HEK293 (cell line): ENCODE measurements at regions not wholly inside any gene's neighbourhood (a gene's known extent, or its start where the extent isn't known, plus 50 kb on each side); places are given as distances from the start of the nearest gene placed in this dataset.

Experiments used
- CTCF ChIA-PET: fragments of 350-600 bp; formaldehyde crosslinking; extraction: SDS; loops from one replicate; lab custom pipeline; 2021; ENCODE audit warnings: antibody characterized with exemption; lab: Yijun Ruan, JAX
- POLR2A ChIA-PET: fragments of 300-600 bp; formaldehyde crosslinking; extraction: SDS; loops from one replicate; lab custom pipeline; 2020; ENCODE audit warnings: antibody characterized with exemption, inconsistent platforms; lab: Yijun Ruan, JAX
- H3K27ac ChIP-seq: fragments of 200-500 bp; sonication (Bioruptor generic); 2 replicates; pipeline ENCODE4 v1.5.1; 2014; ENCODE audit warnings: low read depth, low read length, control low read depth, inconsistent platforms; ENCODE audit errors: extremely low read depth
- H3K36me3 ChIP-seq, 2 experiments: fragments of 200-500 bp in 1 of 2; sonication (Bioruptor generic) in 1 of 2; 1 replicate in 1 of 2; 2 replicates in 1 of 2; pipeline ENCODE4 v1.5.1; 2014 to 2017; ENCODE audit warnings: inconsistent platforms in 2 of 2, low read length in 2 of 2; ENCODE audit not compliant: control insufficient read depth in 2 of 2, insufficient read depth in 1 of 2
- H3K4me1 ChIP-seq: fragments of 200-500 bp; sonication (Bioruptor generic); 2 replicates; pipeline ENCODE4 v1.5.1; 2014; ENCODE audit warnings: mild to moderate bottlenecking, low read length, inconsistent platforms; ENCODE audit not compliant: control insufficient read depth, insufficient read depth
- H3K4me3 ChIP-seq: 2 replicates; pipeline ENCODE4 v1.5.1; 2011; ENCODE audit warnings: low read depth, mild to moderate bottlenecking, control low read depth, low read length, moderate library complexity
- H3K9me3 ChIP-seq: fragments of 200-500 bp; sonication (Bioruptor generic); 2 replicates; pipeline ENCODE4 v1.5.1; 2014; ENCODE audit warnings: low read depth, low read length, inconsistent platforms; ENCODE audit not compliant: control insufficient read depth, insufficient read depth
- HOXC10 ChIP-seq: sonication (generic); formaldehyde crosslinking; IDR thresholded peaks from 2 replicates; pipeline ENCODE4 v1.8.1; 2023; ENCODE audit warnings: mild to moderate bottlenecking, missing genetic modification reagents
- KLF8 ChIP-seq: fragments of 450-650 bp; formaldehyde crosslinking; IDR thresholded peaks from 2 replicates; pipeline ENCODE4 v1.5.1; 2016; ENCODE audit warnings: missing biosample characterization, missing genetic modification characterization
- KLF9 ChIP-seq: fragments of 450-650 bp; formaldehyde crosslinking; IDR thresholded peaks from 2 replicates; pipeline ENCODE4 v1.5.1; 2016; ENCODE audit warnings: missing biosample characterization, missing genetic modification characterization, low read depth
- SP3 ChIP-seq: fragments of 450-650 bp; formaldehyde crosslinking; IDR thresholded peaks from 2 replicates; pipeline ENCODE4 v1.5.1; 2016; ENCODE audit warnings: missing biosample characterization, missing genetic modification characterization
- ZBTB17 ChIP-seq: fragments of 450-650 bp; formaldehyde crosslinking; IDR thresholded peaks from 2 replicates; pipeline ENCODE4 v1.5.1; 2016; ENCODE audit warnings: missing biosample characterization, missing genetic modification characterization
- ZNF132 ChIP-seq: fragments of 450-650 bp; formaldehyde crosslinking; IDR thresholded peaks from 2 replicates; pipeline ENCODE4 v1.5.1; 2017; ENCODE audit warnings: missing biosample characterization, missing genetic modification characterization, borderline replicate concordance
- ZNF19 ChIP-seq: fragments of 450-650 bp; formaldehyde crosslinking; IDR thresholded peaks from 2 replicates; pipeline ENCODE4; 2016; ENCODE audit warnings: missing biosample characterization, missing genetic modification characterization, low read depth
- ZNF560 ChIP-seq: fragments of 450-650 bp; formaldehyde crosslinking; IDR thresholded peaks from 2 replicates; pipeline ENCODE4 v1.5.1; 2017; ENCODE audit warnings: missing biosample characterization, missing genetic modification characterization, borderline replicate concordance
- ZNF623 ChIP-seq: fragments of 450-650 bp; formaldehyde crosslinking; IDR thresholded peaks from 2 replicates; pipeline ENCODE4 v1.5.1; 2016; ENCODE audit warnings: missing biosample characterization, missing genetic modification characterization
- ZNF624 ChIP-seq: fragments of 450-650 bp; formaldehyde crosslinking; IDR thresholded peaks from 2 replicates; pipeline ENCODE4 v1.5.1; 2017; ENCODE audit warnings: missing biosample characterization, missing genetic modification characterization
- ZNF76 ChIP-seq: fragments of 450-650 bp; formaldehyde crosslinking; IDR thresholded peaks from 2 replicates; pipeline ENCODE4; 2016; ENCODE audit warnings: low read depth, missing biosample characterization, missing genetic modification characterization, borderline replicate concordance
- ZSCAN23 ChIP-seq: fragments of 450-650 bp; formaldehyde crosslinking; IDR thresholded peaks from 2 replicates; pipeline ENCODE4 v1.5.1; 2016; ENCODE audit warnings: missing biosample characterization, missing genetic modification characterization
- ZXDB ChIP-seq: fragments of 450-650 bp; formaldehyde crosslinking; IDR thresholded peaks from 2 replicates; pipeline ENCODE4 v1.5.1; 2016; ENCODE audit warnings: missing biosample characterization, missing genetic modification characterization
- TF ChIP-seq, protein P1 (sequence below): fragments of 450-650 bp; formaldehyde crosslinking; IDR thresholded peaks from 2 replicates; pipeline ENCODE4 v1.5.1; 2016; ENCODE audit warnings: missing biosample characterization, missing genetic modification characterization, borderline replicate concordance
- TF ChIP-seq, protein P2 (sequence below): fragments of 450-650 bp; formaldehyde crosslinking; IDR thresholded peaks from 2 replicates; pipeline ENCODE4 v1.5.1; 2016; ENCODE audit warnings: missing biosample characterization, missing genetic modification characterization
- TF ChIP-seq, protein P3 (sequence below): fragments of 450-650 bp; formaldehyde crosslinking; IDR thresholded peaks from 2 replicates; pipeline ENCODE4 v1.5.1; 2017; ENCODE audit warnings: missing biosample characterization, missing genetic modification characterization
- TF ChIP-seq, protein P4 (sequence below): fragments of 450-650 bp; formaldehyde crosslinking; IDR thresholded peaks from 2 replicates; pipeline ENCODE4 v1.5.1; 2016; ENCODE audit warnings: missing biosample characterization, missing genetic modification characterization
- TF ChIP-seq, protein P5 (sequence below): fragments of 450-650 bp; formaldehyde crosslinking; IDR thresholded peaks from 2 replicates; pipeline ENCODE4 v1.5.1; 2016; ENCODE audit warnings: missing biosample characterization, missing genetic modification characterization

DNA sequence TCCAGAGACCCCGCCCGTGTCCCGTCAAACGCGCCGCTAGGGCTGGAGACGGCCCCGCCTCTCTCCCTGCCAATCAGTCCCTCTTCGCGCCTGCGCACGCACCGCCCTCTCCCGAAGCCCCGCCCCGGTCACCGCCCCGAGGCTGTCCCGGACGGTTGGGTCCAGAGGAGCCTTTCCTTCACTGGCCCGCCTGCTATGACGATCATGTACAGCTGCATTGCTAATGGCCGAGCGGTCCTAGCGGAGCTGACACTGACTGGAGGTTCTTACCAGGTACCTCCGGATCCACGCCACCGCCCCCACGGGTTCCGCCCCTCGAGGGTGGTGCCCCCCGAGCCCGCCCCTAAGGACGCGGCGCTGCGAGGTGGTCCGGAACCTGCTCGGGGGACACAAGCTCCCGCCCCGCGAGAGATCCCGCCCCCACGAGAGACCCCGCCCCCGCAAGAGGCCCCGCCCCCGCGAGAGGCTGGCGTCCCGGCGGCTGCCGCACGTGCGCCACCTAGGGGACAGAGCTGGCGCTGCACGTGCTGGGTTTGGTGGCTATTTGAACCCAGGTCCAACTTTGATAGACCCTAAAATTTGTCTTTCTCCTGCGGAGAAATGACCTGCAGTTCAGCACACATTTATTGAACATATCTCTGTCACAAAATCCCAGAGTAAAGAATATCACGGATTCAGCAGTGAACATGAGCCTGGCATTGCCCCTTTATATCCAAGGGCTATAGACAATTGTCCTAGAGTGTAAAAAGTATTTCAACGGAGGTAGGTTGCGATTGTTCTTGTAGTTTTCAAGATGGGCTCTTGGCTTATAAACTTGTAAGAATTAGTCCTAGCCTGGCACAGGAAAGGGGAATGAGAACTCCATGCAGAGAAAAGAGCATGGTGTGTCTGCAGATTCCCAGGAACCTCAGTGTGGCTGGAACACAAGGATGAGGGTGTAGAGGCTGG, 88.7 kb downstream of the HNRNPD start (continued):
- TF ChIP-seq, protein P1, sequence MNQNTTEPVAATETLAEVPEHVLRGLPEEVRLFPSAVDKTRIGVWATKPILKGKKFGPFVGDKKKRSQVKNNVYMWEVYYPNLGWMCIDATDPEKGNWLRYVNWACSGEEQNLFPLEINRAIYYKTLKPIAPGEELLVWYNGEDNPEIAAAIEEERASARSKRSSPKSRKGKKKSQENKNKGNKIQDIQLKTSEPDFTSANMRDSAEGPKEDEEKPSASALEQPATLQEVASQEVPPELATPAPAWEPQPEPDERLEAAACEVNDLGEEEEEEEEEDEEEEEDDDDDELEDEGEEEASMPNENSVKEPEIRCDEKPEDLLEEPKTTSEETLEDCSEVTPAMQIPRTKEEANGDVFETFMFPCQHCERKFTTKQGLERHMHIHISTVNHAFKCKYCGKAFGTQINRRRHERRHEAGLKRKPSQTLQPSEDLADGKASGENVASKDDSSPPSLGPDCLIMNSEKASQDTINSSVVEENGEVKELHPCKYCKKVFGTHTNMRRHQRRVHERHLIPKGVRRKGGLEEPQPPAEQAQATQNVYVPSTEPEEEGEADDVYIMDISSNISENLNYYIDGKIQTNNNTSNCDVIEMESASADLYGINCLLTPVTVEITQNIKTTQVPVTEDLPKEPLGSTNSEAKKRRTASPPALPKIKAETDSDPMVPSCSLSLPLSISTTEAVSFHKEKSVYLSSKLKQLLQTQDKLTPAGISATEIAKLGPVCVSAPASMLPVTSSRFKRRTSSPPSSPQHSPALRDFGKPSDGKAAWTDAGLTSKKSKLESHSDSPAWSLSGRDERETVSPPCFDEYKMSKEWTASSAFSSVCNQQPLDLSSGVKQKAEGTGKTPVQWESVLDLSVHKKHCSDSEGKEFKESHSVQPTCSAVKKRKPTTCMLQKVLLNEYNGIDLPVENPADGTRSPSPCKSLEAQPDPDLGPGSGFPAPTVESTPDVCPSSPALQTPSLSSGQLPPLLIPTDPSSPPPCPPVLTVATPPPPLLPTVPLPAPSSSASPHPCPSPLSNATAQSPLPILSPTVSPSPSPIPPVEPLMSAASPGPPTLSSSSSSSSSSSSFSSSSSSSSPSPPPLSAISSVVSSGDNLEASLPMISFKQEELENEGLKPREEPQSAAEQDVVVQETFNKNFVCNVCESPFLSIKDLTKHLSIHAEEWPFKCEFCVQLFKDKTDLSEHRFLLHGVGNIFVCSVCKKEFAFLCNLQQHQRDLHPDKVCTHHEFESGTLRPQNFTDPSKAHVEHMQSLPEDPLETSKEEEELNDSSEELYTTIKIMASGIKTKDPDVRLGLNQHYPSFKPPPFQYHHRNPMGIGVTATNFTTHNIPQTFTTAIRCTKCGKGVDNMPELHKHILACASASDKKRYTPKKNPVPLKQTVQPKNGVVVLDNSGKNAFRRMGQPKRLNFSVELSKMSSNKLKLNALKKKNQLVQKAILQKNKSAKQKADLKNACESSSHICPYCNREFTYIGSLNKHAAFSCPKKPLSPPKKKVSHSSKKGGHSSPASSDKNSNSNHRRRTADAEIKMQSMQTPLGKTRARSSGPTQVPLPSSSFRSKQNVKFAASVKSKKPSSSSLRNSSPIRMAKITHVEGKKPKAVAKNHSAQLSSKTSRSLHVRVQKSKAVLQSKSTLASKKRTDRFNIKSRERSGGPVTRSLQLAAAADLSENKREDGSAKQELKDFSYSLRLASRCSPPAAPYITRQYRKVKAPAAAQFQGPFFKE (tag by site-specific recombination) = no peak
- peak; percentile 84 for TF ChIP-seq KLF8 (tag by site-specific recombination)
- TF ChIP-seq, protein P2, sequence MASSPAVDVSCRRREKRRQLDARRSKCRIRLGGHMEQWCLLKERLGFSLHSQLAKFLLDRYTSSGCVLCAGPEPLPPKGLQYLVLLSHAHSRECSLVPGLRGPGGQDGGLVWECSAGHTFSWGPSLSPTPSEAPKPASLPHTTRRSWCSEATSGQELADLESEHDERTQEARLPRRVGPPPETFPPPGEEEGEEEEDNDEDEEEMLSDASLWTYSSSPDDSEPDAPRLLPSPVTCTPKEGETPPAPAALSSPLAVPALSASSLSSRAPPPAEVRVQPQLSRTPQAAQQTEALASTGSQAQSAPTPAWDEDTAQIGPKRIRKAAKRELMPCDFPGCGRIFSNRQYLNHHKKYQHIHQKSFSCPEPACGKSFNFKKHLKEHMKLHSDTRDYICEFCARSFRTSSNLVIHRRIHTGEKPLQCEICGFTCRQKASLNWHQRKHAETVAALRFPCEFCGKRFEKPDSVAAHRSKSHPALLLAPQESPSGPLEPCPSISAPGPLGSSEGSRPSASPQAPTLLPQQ = 0 out of 2 replicates have a peak, but pooled peaks have one; percentile 29
- TF ChIP-seq ZSCAN23 (tag by site-specific recombination) = no peak
- TF ChIP-seq KLF9 (tag by site-specific recombination) = peak; percentile 68
- TF ChIP-seq ZBTB17 = 0 out of 2 replicates have a peak, but pooled peaks have one; percentile 23
- TF ChIP-seq, protein P3, sequence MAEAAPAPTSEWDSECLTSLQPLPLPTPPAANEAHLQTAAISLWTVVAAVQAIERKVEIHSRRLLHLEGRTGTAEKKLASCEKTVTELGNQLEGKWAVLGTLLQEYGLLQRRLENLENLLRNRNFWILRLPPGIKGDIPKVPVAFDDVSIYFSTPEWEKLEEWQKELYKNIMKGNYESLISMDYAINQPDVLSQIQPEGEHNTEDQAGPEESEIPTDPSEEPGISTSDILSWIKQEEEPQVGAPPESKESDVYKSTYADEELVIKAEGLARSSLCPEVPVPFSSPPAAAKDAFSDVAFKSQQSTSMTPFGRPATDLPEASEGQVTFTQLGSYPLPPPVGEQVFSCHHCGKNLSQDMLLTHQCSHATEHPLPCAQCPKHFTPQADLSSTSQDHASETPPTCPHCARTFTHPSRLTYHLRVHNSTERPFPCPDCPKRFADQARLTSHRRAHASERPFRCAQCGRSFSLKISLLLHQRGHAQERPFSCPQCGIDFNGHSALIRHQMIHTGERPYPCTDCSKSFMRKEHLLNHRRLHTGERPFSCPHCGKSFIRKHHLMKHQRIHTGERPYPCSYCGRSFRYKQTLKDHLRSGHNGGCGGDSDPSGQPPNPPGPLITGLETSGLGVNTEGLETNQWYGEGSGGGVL = peak; percentile 90
- TF ChIP-seq SP3 (tag by site-specific recombination) = peak; percentile 97
- TF ChIP-seq ZNF19 = no peak

DNA sequence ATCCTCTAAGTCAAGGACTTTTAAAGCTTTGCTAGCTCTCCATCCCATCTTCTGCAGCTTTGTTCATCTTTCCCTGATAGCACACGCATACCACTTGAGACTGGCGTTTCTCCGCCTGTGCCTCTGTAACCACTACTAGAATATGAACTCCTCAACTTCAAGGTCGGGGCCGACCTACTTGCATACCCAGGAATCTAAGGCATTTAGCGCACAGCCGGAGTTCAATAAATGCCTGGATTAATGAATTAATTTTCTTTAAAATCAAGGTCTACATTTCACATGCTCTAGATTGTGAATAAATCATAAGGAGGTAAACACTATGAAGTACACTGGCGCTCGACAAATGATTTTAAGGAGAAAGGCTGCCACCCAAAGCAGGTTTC, 89.3 kb downstream of the HNRNPD start:
- POLR2A ChIA-PET = interaction anchor here (1.2 to 1.3 kb wide), 2 partner anchors 90 to 145 kb away, joined by 5 to 6 read pairs; partner anchors contain the start of gene HNRNPD
- Histone ChIP-seq H3K4me3 (peak overlapping the region; percentile 16), H3K9me3 (no peaks in the 10 kb centered on the region), H3K27ac (no peak overlapping the region), H3K4me1 (no peaks in the 10 kb centered on the region), H3K36me3 (no peaks in the 10 kb centered on the region)
- CTCF ChIA-PET = interaction anchor here (0.6 to 1.9 kb wide), 4 partner anchors 12 to 852 kb away, joined by 3 to 5 read pairs (median 4); no protein-coding TSS in a partner anchor
- TF ChIP-seq, protein P4, sequence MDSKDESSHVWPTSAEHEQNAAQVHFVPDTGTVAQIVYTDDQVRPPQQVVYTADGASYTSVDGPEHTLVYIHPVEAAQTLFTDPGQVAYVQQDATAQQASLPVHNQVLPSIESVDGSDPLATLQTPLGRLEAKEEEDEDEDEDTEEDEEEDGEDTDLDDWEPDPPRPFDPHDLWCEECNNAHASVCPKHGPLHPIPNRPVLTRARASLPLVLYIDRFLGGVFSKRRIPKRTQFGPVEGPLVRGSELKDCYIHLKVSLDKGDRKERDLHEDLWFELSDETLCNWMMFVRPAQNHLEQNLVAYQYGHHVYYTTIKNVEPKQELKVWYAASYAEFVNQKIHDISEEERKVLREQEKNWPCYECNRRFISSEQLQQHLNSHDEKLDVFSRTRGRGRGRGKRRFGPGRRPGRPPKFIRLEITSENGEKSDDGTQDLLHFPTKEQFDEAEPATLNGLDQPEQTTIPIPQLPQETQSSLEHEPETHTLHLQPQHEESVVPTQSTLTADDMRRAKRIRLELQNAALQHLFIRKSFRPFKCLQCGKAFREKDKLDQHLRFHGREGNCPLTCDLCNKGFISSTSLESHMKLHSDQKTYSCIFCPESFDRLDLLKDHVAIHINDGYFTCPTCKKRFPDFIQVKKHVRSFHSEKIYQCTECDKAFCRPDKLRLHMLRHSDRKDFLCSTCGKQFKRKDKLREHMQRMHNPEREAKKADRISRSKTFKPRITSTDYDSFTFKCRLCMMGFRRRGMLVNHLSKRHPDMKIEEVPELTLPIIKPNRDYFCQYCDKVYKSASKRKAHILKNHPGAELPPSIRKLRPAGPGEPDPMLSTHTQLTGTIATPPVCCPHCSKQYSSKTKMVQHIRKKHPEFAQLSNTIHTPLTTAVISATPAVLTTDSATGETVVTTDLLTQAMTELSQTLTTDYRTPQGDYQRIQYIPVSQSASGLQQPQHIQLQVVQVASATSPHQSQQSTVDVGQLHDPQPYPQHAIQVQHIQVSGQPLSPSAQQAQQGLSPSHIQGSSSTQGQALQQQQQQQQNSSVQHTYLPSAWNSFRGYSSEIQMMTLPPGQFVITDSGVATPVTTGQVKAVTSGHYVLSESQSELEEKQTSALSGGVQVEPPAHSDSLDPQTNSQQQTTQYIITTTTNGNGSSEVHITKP (tag by site-specific recombination) = no peak
- TF ChIP-seq, protein P5, sequence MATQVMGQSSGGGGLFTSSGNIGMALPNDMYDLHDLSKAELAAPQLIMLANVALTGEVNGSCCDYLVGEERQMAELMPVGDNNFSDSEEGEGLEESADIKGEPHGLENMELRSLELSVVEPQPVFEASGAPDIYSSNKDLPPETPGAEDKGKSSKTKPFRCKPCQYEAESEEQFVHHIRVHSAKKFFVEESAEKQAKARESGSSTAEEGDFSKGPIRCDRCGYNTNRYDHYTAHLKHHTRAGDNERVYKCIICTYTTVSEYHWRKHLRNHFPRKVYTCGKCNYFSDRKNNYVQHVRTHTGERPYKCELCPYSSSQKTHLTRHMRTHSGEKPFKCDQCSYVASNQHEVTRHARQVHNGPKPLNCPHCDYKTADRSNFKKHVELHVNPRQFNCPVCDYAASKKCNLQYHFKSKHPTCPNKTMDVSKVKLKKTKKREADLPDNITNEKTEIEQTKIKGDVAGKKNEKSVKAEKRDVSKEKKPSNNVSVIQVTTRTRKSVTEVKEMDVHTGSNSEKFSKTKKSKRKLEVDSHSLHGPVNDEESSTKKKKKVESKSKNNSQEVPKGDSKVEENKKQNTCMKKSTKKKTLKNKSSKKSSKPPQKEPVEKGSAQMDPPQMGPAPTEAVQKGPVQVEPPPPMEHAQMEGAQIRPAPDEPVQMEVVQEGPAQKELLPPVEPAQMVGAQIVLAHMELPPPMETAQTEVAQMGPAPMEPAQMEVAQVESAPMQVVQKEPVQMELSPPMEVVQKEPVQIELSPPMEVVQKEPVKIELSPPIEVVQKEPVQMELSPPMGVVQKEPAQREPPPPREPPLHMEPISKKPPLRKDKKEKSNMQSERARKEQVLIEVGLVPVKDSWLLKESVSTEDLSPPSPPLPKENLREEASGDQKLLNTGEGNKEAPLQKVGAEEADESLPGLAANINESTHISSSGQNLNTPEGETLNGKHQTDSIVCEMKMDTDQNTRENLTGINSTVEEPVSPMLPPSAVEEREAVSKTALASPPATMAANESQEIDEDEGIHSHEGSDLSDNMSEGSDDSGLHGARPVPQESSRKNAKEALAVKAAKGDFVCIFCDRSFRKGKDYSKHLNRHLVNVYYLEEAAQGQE = no peak
- TF ChIP-seq ZNF76 (tag by site-specific recombination) = no peak
- no peak for TF ChIP-seq HOXC10 (CRISPR knock-in tag)
- no peak for TF ChIP-seq ZNF560 (tag by site-specific recombination)
- TF ChIP-seq ZNF623 = no peak
- no peak for TF ChIP-seq ZNF624 (tag by site-specific recombination)
- peak; percentile 43 for TF ChIP-seq ZBTB17
- TF ChIP-seq ZNF132 (tag by site-specific recombination) = no peak
- TF ChIP-seq ZXDB (tag by site-specific recombination) = 0 out of 2 replicates have a peak, but pooled peaks have one; percentile 19
